GM18498 (cell line): ENCODE measurements at regions not wholly inside any gene's neighbourhood (a gene's known extent, or its start where the extent isn't known, plus 50 kb on each side); places are given as distances from the start of the nearest gene placed in this dataset.

ENCODE experiments used
- ATAC-seq: cut with Tn5 transposase; IDR thresholded peaks from one replicate; pipeline ENCODE4 v1.9.1; 2021; ENCODE audit warnings: mild to moderate bottlenecking, moderate library complexity; ENCODE audit not compliant: unreplicated experiment

GRCh38 chr2:136582628-136583205 is 182.6 kb upstream of the THSD7B start:
- no peak for ATAC-seq

DNA sequence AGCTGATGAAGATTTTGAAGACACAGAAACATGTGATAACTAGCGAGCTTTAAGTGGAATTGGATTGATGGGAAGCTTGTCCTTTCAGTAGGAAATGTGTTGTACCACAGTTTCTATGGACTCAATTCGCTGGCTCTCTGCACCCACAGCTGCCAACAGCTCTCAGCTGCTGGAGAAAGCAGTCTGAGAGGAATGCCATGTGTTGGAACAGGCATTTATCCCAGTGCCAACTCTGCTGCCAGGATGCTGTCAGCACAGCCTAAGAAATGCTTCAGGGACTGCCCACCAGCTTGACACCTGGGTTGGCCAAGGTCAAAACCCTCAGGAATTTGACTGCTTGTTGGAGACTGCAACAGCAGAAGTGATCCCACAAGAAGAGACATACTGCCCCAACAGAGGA is 193.0 kb upstream of the THSD7B start:
- ATAC-seq, result no peak

- ATAC-seq, result no peak
These were observed 208.1 kb upstream of the THSD7B start for GRCh38 chr2:136557203-136557602.

DNA sequence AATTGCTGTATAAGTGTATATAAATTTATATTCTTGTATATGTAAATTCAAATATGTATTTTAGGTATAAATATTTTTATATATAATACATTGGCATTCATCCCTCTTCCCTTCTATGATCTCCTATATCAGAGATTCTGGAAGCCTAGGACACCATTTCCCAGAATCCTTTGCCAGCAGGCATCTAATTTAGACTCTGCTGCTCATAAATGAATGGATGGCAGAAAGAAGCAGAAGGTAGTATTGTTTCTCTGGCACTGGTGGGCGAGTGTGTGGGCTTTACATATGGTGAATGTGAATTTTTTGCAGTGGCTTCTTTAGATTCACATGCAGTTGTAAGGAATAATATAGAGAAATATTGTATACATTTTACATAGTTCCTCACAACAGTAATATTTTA is 215.2 kb upstream of the THSD7B start:
- no peak for ATAC-seq

DNA sequence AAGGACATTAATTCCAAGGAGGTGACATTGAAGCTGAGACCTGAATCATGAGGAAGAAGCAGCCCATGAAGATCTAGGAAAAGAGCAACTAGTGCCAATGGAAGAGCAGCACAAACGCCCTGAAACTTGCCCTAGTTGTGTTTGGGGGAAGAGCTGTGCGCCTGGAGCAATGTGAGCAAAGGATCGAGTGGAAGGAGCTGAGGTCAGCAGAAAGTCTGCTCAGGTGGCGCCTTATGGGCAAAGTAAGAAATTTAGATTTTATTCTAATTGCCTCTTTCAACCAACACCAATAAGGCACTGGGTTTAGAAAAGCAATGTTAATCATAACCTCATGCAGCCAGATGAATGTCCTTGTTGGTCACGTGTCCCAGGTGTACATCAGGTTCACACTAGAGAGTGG is 226.0 kb upstream of the THSD7B start:
- no peak for ATAC-seq

GRCh38 chr2:136538489-136538888 is 226.9 kb upstream of the THSD7B start:
- no peak for ATAC-seq

- no peak for ATAC-seq
These were observed 230.5 kb upstream of the THSD7B start for GRCh38 chr2:136534811-136535210.

GRCh38 chr2:136532171-136532570 is 233.2 kb upstream of the THSD7B start:
- ATAC-seq, result no peak

DNA sequence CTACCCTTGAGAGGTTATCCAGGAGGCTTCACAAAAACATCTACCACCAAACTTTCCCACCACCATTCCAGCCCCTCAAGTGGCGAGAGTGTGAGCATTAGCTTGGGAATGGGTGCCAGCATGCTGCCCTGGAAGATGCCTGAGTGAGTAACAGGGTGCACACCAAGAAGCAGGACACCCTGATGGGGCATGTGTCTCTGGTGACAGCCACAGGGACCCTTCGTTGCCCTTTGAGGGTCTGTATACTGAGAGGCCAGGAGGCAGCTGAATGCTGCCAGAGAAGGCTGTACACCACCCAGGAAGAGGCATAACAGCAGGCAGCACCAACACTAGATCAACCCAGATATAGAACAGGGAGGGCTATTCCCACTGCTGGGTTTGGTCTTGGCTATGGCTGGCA is 233.6 kb upstream of the THSD7B start:
- no peak for ATAC-seq

DNA sequence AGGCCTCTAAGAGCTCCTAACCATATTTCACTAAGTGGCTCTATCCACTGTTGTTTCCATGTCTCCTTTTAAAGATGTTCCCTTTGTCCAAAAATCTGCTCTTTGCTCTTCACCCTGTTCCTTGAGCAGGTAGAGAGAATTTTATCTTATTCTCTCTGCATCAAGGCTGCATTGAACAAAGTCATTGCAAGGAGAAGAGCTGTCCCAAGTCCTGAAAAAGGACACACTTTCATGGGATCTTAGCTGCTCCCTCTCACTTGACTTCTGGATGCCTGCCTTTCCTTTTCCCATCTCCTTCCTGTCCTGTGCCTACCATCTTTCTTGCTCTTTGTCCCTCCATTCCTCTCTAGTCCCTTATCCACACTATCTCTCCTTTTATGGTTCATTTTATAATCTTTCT is 235.2 kb upstream of the THSD7B start:
- ATAC-seq, result no peak

- no peak for ATAC-seq
These were observed 237.8 kb upstream of the THSD7B start for GRCh38 chr2:136527560-136527959.

DNA sequence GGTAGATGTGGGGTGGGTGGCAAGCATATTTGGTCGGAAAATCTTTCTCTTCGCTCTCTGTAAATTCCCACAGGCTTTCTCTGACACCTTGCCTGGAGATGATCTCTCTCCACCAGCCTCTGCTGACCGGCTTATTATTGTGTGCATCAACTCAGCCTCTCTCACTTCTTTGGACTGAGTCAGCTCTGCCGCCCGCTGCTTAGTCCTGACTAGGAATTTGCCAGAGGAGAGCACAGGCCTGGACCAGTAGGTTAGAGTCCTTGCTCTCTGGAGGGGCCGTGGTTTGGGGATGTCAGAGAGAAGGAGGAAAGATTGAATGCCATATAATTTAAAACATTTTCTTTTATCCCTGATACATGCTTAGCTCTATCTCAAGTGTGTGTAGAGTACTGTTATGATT is 242.6 kb upstream of the THSD7B start:
- no peak for ATAC-seq

DNA sequence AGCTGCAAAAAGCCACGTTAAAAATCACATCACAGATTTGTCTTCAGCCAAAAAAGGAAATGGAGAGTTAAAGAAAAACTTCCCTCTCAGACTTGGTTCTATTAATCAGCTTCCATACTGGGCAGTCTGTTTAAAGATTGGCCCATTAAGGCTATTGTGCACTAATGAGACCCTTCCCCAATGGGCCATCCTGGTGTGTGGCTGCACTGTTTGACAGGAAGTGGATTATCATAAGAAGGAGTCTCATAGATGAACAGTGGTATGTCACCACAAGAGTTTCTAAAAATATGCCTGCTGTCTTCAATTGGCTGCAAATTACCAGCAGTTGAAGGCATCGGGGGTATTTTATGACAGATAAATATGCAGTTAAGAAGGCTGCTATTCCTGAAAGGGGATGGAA is 247.6 kb upstream of the THSD7B start:
- no peak for ATAC-seq

GRCh38 chr2:136510244-136510643 is 255.1 kb upstream of the THSD7B start:
- no peak for ATAC-seq

DNA sequence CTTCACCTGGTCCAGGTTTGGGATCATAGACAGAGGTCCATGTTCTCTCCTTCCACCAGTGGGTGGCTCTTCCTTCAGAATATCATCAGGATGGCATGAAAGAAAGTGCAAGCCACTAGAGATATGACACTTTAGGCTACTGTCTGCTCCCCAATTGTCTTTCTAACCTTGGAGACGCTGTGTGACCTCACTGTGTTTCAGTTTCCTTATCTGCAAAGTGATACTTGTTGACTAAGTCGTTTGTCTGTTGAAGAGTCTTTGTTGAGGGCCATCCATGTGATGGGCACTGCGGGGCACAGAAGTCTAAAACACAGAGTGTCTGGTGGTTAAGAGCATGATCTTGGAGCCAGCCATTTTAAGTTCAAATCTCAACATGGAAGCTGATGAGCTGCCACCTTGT is 259.9 kb upstream of the THSD7B start:
- ATAC-seq, result no peak

DNA sequence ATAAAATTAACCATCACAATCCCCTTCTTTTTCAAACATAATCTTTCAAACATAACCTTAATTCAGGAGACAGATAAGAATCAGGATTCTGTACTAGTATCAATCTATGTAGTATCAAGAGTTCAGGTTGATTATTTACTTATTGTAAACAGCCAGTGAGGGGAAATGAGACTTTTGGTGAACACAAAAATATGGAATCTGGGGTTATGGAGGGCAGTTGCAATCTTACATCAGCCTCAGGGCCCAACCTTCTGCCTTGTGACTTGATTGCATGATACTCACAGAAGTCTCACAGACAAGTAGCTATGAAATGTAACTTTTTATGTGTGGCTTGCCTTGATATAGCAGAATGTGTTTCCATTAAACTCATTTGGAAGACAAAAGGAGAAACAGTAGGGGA is 262.7 kb upstream of the THSD7B start:
- no peak for ATAC-seq

GRCh38 chr2:136497709-136498108 is 267.6 kb upstream of the THSD7B start:
- no peak for ATAC-seq

DNA sequence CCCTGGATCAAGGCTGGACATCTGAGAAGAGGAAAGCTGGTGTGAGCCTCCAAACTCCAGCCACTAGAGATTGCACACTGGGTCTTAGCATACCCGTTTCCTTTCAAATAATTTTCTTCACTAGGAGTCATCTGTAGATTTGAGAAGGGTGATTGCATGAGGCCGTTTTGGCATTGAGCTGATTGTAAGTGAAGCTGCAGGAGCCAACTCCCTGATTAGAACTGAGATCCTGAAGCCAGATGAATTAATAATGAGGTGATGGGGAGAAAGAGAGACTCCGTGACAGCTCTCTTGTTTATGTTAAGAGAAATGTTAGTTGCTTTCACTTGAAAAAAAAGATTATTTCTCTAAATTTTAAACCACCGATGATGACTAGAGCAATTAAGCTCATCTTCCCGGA is 268.4 kb upstream of the THSD7B start:
- no peak for ATAC-seq

- peak; percentile 67 for ATAC-seq
These were observed 269.7 kb upstream of the THSD7B start for GRCh38 chr2:136495636-136496035.

DNA sequence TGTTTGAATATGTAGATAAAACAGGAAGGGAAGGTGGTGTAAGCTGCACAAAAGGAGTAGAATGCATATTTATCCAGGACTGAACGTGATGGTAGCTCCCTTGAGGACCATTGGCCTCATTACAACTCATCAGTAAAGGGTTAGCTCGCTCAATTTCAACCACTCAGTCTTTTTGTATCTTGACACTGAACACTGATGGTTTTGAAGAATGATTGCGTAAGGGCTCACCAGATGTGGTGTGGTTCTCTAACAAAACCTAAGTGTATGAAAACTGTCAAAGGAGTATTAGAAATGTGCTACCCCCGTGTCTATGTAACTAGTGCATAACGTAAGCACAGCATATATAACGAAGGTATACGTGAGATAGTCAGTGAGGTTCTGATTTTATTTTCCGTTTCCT is 272.4 kb upstream of the THSD7B start:
- ATAC-seq, result no peak

DNA sequence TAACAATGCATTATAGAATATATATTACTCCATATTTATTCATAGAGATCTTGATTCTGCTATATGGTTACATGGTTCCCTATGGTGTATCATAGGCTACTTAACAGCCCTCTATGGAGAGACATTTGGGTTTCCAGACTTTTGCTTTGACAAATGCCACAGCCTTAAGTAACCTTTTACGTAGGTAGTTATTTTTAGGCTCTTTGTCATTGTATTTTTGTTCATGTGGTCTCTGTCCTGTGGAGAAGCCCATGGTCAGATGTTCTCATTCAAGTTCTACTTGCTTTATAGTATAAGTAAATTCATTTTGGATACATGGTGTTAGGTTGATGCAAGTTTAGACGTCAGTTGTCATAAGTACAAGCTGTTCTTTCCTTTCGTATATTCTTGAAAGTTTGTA is 275.2 kb upstream of the THSD7B start:
- no peak for ATAC-seq

DNA sequence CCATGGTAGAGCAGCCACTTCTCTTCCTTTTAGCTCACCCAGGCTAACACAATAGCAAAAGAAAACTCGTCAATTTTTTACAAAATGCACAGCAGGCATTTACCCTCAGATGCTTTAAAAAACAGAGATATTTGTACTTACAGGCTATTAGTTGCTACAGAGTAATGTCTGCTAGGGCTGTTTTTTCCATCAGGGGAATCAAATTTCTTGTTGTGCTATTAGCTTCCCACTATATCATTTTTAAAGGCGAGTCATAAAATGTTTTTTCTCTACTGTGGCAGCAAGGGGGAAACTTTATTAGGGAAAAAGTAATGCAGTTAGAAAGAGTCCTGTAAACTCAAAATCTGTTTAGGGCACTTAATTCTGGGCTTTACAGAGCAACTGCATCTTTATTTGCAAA is 277.9 kb upstream of the THSD7B start:
- ATAC-seq, result no peak

- ATAC-seq, result no peak
These were observed 279.2 kb upstream of the THSD7B start for GRCh38 chr2:136486115-136486514.

GRCh38 chr2:136482966-136483365 is 282.4 kb upstream of the THSD7B start:
- ATAC-seq, result no peak
